OCI-LY7 (cell line): ENCODE measurements at regions not wholly inside any gene's neighbourhood (a gene's known extent, or its start where the extent isn't known, plus 50 kb on each side); places are given as distances from the start of the nearest gene placed in this dataset.

ENCODE experiments used
- BruUV-seq: library from RNA; stranded (reverse); fragments of 400-500 nt; replicated peaks from 2 replicates; lab custom pipeline; 2021; lab: Mats Ljungman, UMichigan
- CTCF ChIA-PET: fragments of 300-600 bp; sonication (Branson Sonifier 250); formaldehyde crosslinking; loops from one replicate; lab custom pipeline; 2022; ENCODE audit warnings: antibody characterized with exemption; ENCODE audit not compliant: unreplicated experiment; lab: Charles Lee
- POLR2A ChIA-PET: fragments of 300-600 bp; sonication (Branson Sonifier 250); formaldehyde crosslinking; loops from one replicate; lab custom pipeline; 2022; ENCODE audit warnings: antibody characterized with exemption; lab: Charles Lee
- DNase-seq: peaks from one replicate; pipeline ENCODE4 v3.0.0-alpha.2; 2015; ENCODE audit warnings: low spot score
- H2AFZ ChIP-seq: fragments of 200-600 bp; sonication (generic), shearing (Covaris generic); 2 replicates; pipeline ENCODE4 v1.6.1; 2014; ENCODE audit warnings: mild to moderate bottlenecking, antibody characterized with exemption, low read length, moderate library complexity
- H3K27ac ChIP-seq: fragments of 200-600 bp; sonication (generic); 2 replicates; pipeline ENCODE4 v1.5.1; 2014; ENCODE audit warnings: mixed run types, low read depth, mild to moderate bottlenecking, moderate library complexity, low read length, inconsistent platforms; ENCODE audit not compliant: poor library complexity, severe bottlenecking
- H3K36me3 ChIP-seq: fragments of 200-600 bp; sonication (generic); 2 replicates; pipeline ENCODE4 v1.6.1; 2014; ENCODE audit warnings: mild to moderate bottlenecking, antibody characterized with exemption, low read length, moderate library complexity, mixed read lengths; ENCODE audit not compliant: insufficient read depth
- H3K4me1 ChIP-seq: fragments of 200-600 bp; sonication (generic); 2 replicates; pipeline ENCODE4 v1.5.1; 2014; ENCODE audit warnings: mild to moderate bottlenecking, low read length; ENCODE audit not compliant: insufficient read depth, poor library complexity, severe bottlenecking
- H3K4me2 ChIP-seq: fragments of 200-600 bp; sonication (generic); 2 replicates; pipeline ENCODE4 v1.6.1; 2014; ENCODE audit warnings: mild to moderate bottlenecking, low read length
- H3K4me3 ChIP-seq: fragments of 200-600 bp; sonication (generic); 2 replicates; pipeline ENCODE4 v1.5.1; 2014; ENCODE audit warnings: mild to moderate bottlenecking, low read depth, low read length; ENCODE audit not compliant: poor library complexity, severe bottlenecking
- H3K79me2 ChIP-seq: fragments of 200-600 bp; sonication (generic); 2 replicates; pipeline ENCODE4 v1.6.1; 2016; ENCODE audit warnings: low read depth, mild to moderate bottlenecking, low read length, moderate library complexity, mixed read lengths; ENCODE audit not compliant: insufficient read depth
- H3K9me2 ChIP-seq: fragments of 200-600 bp; sonication (generic); 2 replicates; pipeline ENCODE4 v1.6.1; 2016; ENCODE audit warnings: mild to moderate bottlenecking, low read length, mixed read lengths; ENCODE audit not compliant: insufficient read depth
- H3K9me3 ChIP-seq: fragments of 200-600 bp; sonication (generic); 2 replicates; pipeline ENCODE4 v1.6.1; 2014; ENCODE audit warnings: mild to moderate bottlenecking, mixed run types, low read length, mixed read lengths
- H4K20me1 ChIP-seq: fragments of 200-600 bp; sonication (generic); 2 replicates; pipeline ENCODE4 v1.6.1; 2014; ENCODE audit warnings: mild to moderate bottlenecking, antibody characterized with exemption, low read length, moderate library complexity, mixed read lengths; ENCODE audit not compliant: insufficient read depth
- CTCF ChIP-seq: fragments of 200-600 bp; sonication (generic); conservative IDR thresholded peaks from 2 replicates; pipeline ENCODE4 v1.5.1; 2014; ENCODE audit warnings: mild to moderate bottlenecking, antibody characterized with exemption, low read length, moderate library complexity, mixed read lengths
- EZH2phosphoT487 ChIP-seq: fragments of 200-600 bp; sonication (generic); IDR thresholded peaks from 2 replicates; pipeline ENCODE4 v1.6.1; 2018; ENCODE audit warnings: low read depth, borderline replicate concordance, mild to moderate bottlenecking, mixed run types, antibody characterized with exemption, low read length, moderate library complexity, mixed read lengths
- intact Hi-C: fragments of 100-400 bp; cut with micrococcal nuclease; formaldehyde crosslinking; loops from one replicate; pipeline ENCODE4 v1.10.0; 2022; ENCODE audit not compliant: unreplicated experiment

GRCh38 chr16:85986931-85987749 lies 88.2 kb downstream of the IRF8 start:
- Histone ChIP-seq H3K36me3 (no peaks in the 10 kb centered on the region), H3K27ac (no peak overlapping the region), H3K4me3 (no peak overlapping the region), H3K4me1 (peaks cover 56% of the 10 kb centered on the region), H3K9me2 (no peaks in the 10 kb centered on the region), H4K20me1 (no peaks in the 10 kb centered on the region), H3K9me3 (no peaks in the 10 kb centered on the region), H3K4me2 (peak overlapping the region; percentile 3; the same call in 1 of the 2 replicates), H3K79me2 (no peaks in the 10 kb centered on the region), H2AFZ (no peak overlapping the region; the same call in 1 of the 2 replicates)
- TF ChIP-seq EZH2phosphoT487 (no peak), CTCF (peak; percentile 59)
- ChIA-PET CTCF (interaction anchor here (0.7 to 3.4 kb wide), 4 partner anchors 76 to 168 kb away, joined by 3 to 30 read pairs (median 15); no protein-coding TSS in a partner anchor), POLR2A (interaction anchor here (0.6 to 1.4 kb wide), 5 partner anchors 29 to 166 kb away, joined by 3 to 5 read pairs (median 3); no protein-coding TSS in a partner anchor)
- intact Hi-C loops, result loop anchor here (1.0 to 2.0 kb wide), 3 partner anchors 29 to 166 kb away; no protein-coding TSS in a partner anchor
- BruUV-seq, result no TSS peak
- DNase-seq, result peak; percentile 71

GRCh38 chr16:85987750-85988078 lies 88.8 kb downstream of the IRF8 start:
- Histone ChIP-seq H2AFZ (peak overlapping the region; percentile 67; the same call in 1 of the 2 replicates), H4K20me1 (no peaks in the 10 kb centered on the region), H3K4me2 (peak overlapping the region; percentile 74), H3K9me3 (no peaks in the 10 kb centered on the region), H3K36me3 (no peaks in the 10 kb centered on the region), H3K9me2 (no peaks in the 10 kb centered on the region), H3K4me3 (no peak overlapping the region), H3K27ac (peak overlapping the region; percentile 46), H3K4me1 (peaks cover 61% of the 10 kb centered on the region), H3K79me2 (no peaks in the 10 kb centered on the region)
- DNase-seq, result no peak
- POLR2A ChIA-PET, result interaction anchor here (0.6 to 1.2 kb wide), 4 partner anchors 14 to 96 kb away, joined by 3 to 4 read pairs (median 3); no protein-coding TSS in a partner anchor
- intact Hi-C loops, result loop anchor here (1.0 to 2.0 kb wide), 4 partner anchors 29 to 166 kb away; no protein-coding TSS in a partner anchor
- no TSS peak for BruUV-seq
- TF ChIP-seq EZH2phosphoT487 (no peak), CTCF (peak; percentile 39)
- CTCF ChIA-PET, result interaction anchor here (0.7 to 3.4 kb wide), 3 partner anchors 77 to 168 kb away, joined by 5 to 30 read pairs (median 25); no protein-coding TSS in a partner anchor
